H9 (cell line): ENCODE measurements at regions not wholly inside any gene's neighbourhood (a gene's known extent, or its start where the extent isn't known, plus 50 kb on each side); places are given as distances from the start of the nearest gene placed in this dataset.

Source experiments
- DNase-seq: peaks from one replicate; pipeline ENCODE4 v3.0.0-alpha.2; 2017
- H2AFZ ChIP-seq: one replicate; pipeline ENCODE4 v1.6.1; 2013; ENCODE audit warnings: mild to moderate bottlenecking, low read length, control low read depth, moderate library complexity
- H2AK5ac ChIP-seq: 2 replicates; pipeline ENCODE4 v1.6.1; 2013; ENCODE audit warnings: low read length, control low read depth, mixed read lengths; ENCODE audit not compliant: insufficient read length
- H2BK120ac ChIP-seq: one replicate; pipeline ENCODE4 v1.6.1; 2013; ENCODE audit warnings: low read depth, mild to moderate bottlenecking, low read length, control low read depth, inconsistent platforms; ENCODE audit not compliant: poor library complexity, severe bottlenecking
- H2BK12ac ChIP-seq: 2 replicates; pipeline ENCODE4 v1.6.1; 2013; ENCODE audit warnings: low read length, control low read depth, mixed read lengths, low read depth; ENCODE audit not compliant: insufficient read length
- H2BK15ac ChIP-seq: 2 replicates; pipeline ENCODE4 v1.6.1; 2013; ENCODE audit warnings: low read depth, low read length, control low read depth
- H2BK20ac ChIP-seq: one replicate; pipeline ENCODE4 v1.6.1; 2013; ENCODE audit warnings: low read depth, mild to moderate bottlenecking, low read length, control low read depth, inconsistent platforms; ENCODE audit not compliant: poor library complexity, severe bottlenecking
- H2BK5ac ChIP-seq: 2 replicates; pipeline ENCODE4 v1.6.1; 2013; ENCODE audit warnings: low read length, control low read depth, mixed read lengths; ENCODE audit not compliant: insufficient read length
- H3K14ac ChIP-seq: 2 replicates; pipeline ENCODE4 v1.6.1; 2013; ENCODE audit warnings: low read length, control low read depth; ENCODE audit not compliant: insufficient read depth
- H3K18ac ChIP-seq: 2 replicates; pipeline ENCODE4 v1.6.1; 2013; ENCODE audit warnings: low read depth, mild to moderate bottlenecking, mixed read lengths, low read length, control low read depth; ENCODE audit not compliant: insufficient read length
- H3K23ac ChIP-seq: 2 replicates; pipeline ENCODE4 v1.6.1; 2013; ENCODE audit warnings: low read length, control low read depth, mixed read lengths, low read depth; ENCODE audit not compliant: insufficient read length
- H3K23me2 ChIP-seq: 2 replicates; pipeline ENCODE4 v1.6.1; 2013; ENCODE audit warnings: low read depth, mild to moderate bottlenecking, mixed read lengths, low read length, control low read depth; ENCODE audit not compliant: insufficient read length, poor library complexity, severe bottlenecking
- H3K27ac ChIP-seq: 2 replicates; pipeline ENCODE4 v1.5.1; 2013; ENCODE audit warnings: low read length, control low read depth, mixed read lengths, low read depth; ENCODE audit not compliant: insufficient read length
- H3K27me3 ChIP-seq: 2 replicates; pipeline ENCODE4 v1.6.1; 2013; ENCODE audit warnings: low read length, control low read depth, inconsistent platforms; ENCODE audit not compliant: insufficient read depth
- H3K4ac ChIP-seq: 2 replicates; pipeline ENCODE4 v1.6.1; 2013; ENCODE audit warnings: low read depth, mild to moderate bottlenecking, control low read depth, inconsistent platforms, low read length, moderate library complexity
- H3K4me1 ChIP-seq: 2 replicates; pipeline ENCODE4 v1.6.1; 2013; ENCODE audit warnings: low read length, control low read depth, inconsistent platforms; ENCODE audit not compliant: insufficient read depth
- H3K4me2 ChIP-seq: 2 replicates; pipeline ENCODE4 v1.6.1; 2013; ENCODE audit warnings: low read length, control low read depth, mixed read lengths; ENCODE audit not compliant: insufficient read length, insufficient read depth
- H3K56ac ChIP-seq: 2 replicates; pipeline ENCODE4 v1.6.1; 2013; ENCODE audit warnings: low read depth, mild to moderate bottlenecking, mixed read lengths, low read length, control low read depth; ENCODE audit not compliant: insufficient read length
- H3K79me1 ChIP-seq: 2 replicates; pipeline ENCODE4 v1.6.1; 2013; ENCODE audit warnings: low read depth, mild to moderate bottlenecking, moderate library complexity, low read length, control low read depth, inconsistent platforms; ENCODE audit not compliant: insufficient read depth, poor library complexity, severe bottlenecking
- H3K79me2 ChIP-seq: 2 replicates; pipeline ENCODE4 v1.6.1; 2013; ENCODE audit warnings: low read length, control low read depth, inconsistent platforms; ENCODE audit not compliant: insufficient read depth
- H3K9ac ChIP-seq: 2 replicates; pipeline ENCODE4 v1.6.1; 2013; ENCODE audit warnings: low read length, control low read depth, mixed read lengths; ENCODE audit not compliant: insufficient read length; ENCODE audit errors: extremely low read depth
- H3K9me3 ChIP-seq: one replicate; pipeline ENCODE4 v1.6.1; 2013; ENCODE audit warnings: low read depth, low read length, inconsistent platforms; ENCODE audit not compliant: control insufficient read depth
- H3T11ph ChIP-seq: one replicate; pipeline ENCODE4 v1.6.1; 2013; ENCODE audit warnings: mild to moderate bottlenecking, low read length, control low read depth, inconsistent platforms
- H4K20me1 ChIP-seq: one replicate; pipeline ENCODE4 v1.6.1; 2013; ENCODE audit not compliant: control insufficient read depth, insufficient read length, insufficient read depth
- H4K5ac ChIP-seq: 2 replicates; pipeline ENCODE4 v1.6.1; 2013; ENCODE audit warnings: low read depth, mild to moderate bottlenecking, mixed read lengths, low read length, control low read depth; ENCODE audit not compliant: insufficient read length
- H4K8ac ChIP-seq: replicated peaks from 2 replicates; pipeline ENCODE4 v1.6.1; 2013; ENCODE audit warnings: low read length, control low read depth, mixed read lengths, low read depth; ENCODE audit not compliant: insufficient read length
- H4K91ac ChIP-seq: 2 replicates; pipeline ENCODE4 v1.6.1; 2013; ENCODE audit warnings: low read depth, mild to moderate bottlenecking, moderate library complexity, mixed read lengths, low read length, control low read depth; ENCODE audit not compliant: insufficient read length
- H3K27ac Mint-ChIP-seq, 3 experiments: 2 replicates in 2 of 3; 3 replicates in 1 of 3; pipeline ENCODE4 v1.8.0; 2020 to 2021; ENCODE audit warnings: mixed read lengths in 3 of 3, mild to moderate bottlenecking in 1 of 3, moderate library complexity in 1 of 3
- H3K27me3 Mint-ChIP-seq: 2 replicates; pipeline ENCODE4 v1.8.0; 2021; ENCODE audit warnings: low read depth, mild to moderate bottlenecking, moderate library complexity, mixed read lengths
- H3K36me3 Mint-ChIP-seq, 3 experiments: 2 replicates in 2 of 3; 3 replicates in 1 of 3; pipeline ENCODE4 v1.8.0; 2020 to 2021; ENCODE audit warnings: low read depth in 3 of 3, mixed read lengths in 3 of 3; ENCODE audit not compliant: insufficient read depth in 1 of 3
- H3K4me1 Mint-ChIP-seq, 2 experiments: 2 replicates each; pipeline ENCODE4 v1.8.0; 2020; ENCODE audit warnings: mixed read lengths in 2 of 2
- H3K4me3 Mint-ChIP-seq, 2 experiments: 2 replicates in 1 of 2; 3 replicates in 1 of 2; pipeline ENCODE4 v1.8.0; 2020 to 2021; ENCODE audit warnings: mild to moderate bottlenecking in 2 of 2, mixed read lengths in 2 of 2, moderate library complexity in 1 of 2
- H3K9me3 Mint-ChIP-seq, 2 experiments: 2 replicates in 1 of 2; 3 replicates in 1 of 2; pipeline ENCODE4 v1.8.0; 2020; ENCODE audit warnings: mild to moderate bottlenecking in 2 of 2, mixed read lengths in 2 of 2, moderate library complexity in 1 of 2
- CTCF ChIP-seq: fragments of 200-600 bp; sonication (generic); conservative IDR thresholded peaks from 3 replicates; pipeline ENCODE4 v1.8.0; 2021; ENCODE audit warnings: antibody characterized with exemption, mild to moderate bottlenecking
- WGBS: extraction: QIAGEN DNeasy Blood & Tissue Kit; methylation state at CpG from one replicate; pipeline ENCODE4 v1.1.7; 2013; ENCODE audit warnings: missing lambda C conversion rate, low lambda C conversion rate, mixed read lengths; ENCODE audit not compliant: insufficient read length; ENCODE audit errors: extremely low coverage; 5-methylcytosine and 5-hydroxymethylcytosine counted together

GRCh38 chr5:74490814-74491213, 149.7 kb downstream of the ENC1 start:
- Histone ChIP-seq H3K4ac (no peak overlapping the region), H3K27me3 (no peaks in the 10 kb centered on the region), H3T11ph (no peak overlapping the region), H3K27ac (no peak overlapping the region), H3K56ac (no peak overlapping the region), H3K18ac (no peak overlapping the region), H2BK20ac (no peak overlapping the region), H3K23ac (no peak overlapping the region), H4K91ac (no peak overlapping the region), H3K9me3 (no peaks in the 10 kb centered on the region), H3K14ac (no peak overlapping the region), H3K4me2 (no peak overlapping the region), H2BK120ac (no peak overlapping the region), H2BK5ac (no peak overlapping the region), H3K79me2 (no peaks in the 10 kb centered on the region), H3K79me1 (no peaks in the 10 kb centered on the region), H2BK15ac (no peak overlapping the region), H4K8ac (no peak overlapping the region), H3K9ac (no peak overlapping the region), H3K4me1 (no peaks in the 10 kb centered on the region), H3K23me2 (no peaks in the 10 kb centered on the region), H2BK12ac (no peak overlapping the region), H4K20me1 (no peaks in the 10 kb centered on the region), H2AK5ac (no peak overlapping the region), H4K5ac (no peak overlapping the region), H2AFZ (no peak overlapping the region)
- H3K27me3 Mint-ChIP-seq: no peaks in the 10 kb centered on the region; the same call in 1 of the 2 replicates
- H3K4me3 Mint-ChIP-seq: no peak overlapping the region
- H3K4me1 Mint-ChIP-seq: peaks cover 3 to 7% of the 10 kb centered on the region in 2 experiments; a peak in 3 of 4 replicates
- no peak for DNase-seq
- H3K27ac Mint-ChIP-seq: no peak overlapping the region
- WGBS: no CpG with 5 or more reads among the region's 3 CpGs
- H3K9me3 Mint-ChIP-seq: no peaks in the 10 kb centered on the region
- TF ChIP-seq CTCF: no peak
- H3K36me3 Mint-ChIP-seq: no peaks in the 10 kb centered on the region
